ENCODE measurements at regions not wholly inside any gene's neighbourhood (a gene's known extent, or its start where the extent isn't known, plus 50 kb on each side); places are given as distances from the start of the nearest gene placed in this dataset.

GRCh38 chr2:196503398-196503797 lies 136.1 kb upstream of the CCDC150 start:
- H3K27me3 Mint-ChIP-seq (ENCODE audit: low read depth) = no peaks in the 10 kb centered on the region; the same call in 1 of the 2 replicates
- H3K23me2 ChIP-seq (ENCODE audit: insufficient read length, low read depth, low read length, poor library complexity, severe bottlenecking) = no peaks in the 10 kb centered on the region
- H3K9me3 Mint-ChIP-seq = peaks cover 13 to 15% of the 10 kb centered on the region in 2 experiments
- no peak overlapping the region for H2BK5ac ChIP-seq (ENCODE audit: insufficient read length, low read length)
- H3K36me3 Mint-ChIP-seq (ENCODE audit: insufficient read depth in 1 of 3, low read depth in 3 of 3) = peaks cover 10 to 20% (median 12%) of the 10 kb centered on the region in 3 experiments; a peak in 6 of 7 replicates
- H2BK12ac ChIP-seq (ENCODE audit: insufficient read length, low read depth, low read length) = no peak overlapping the region
- no peak overlapping the region for H3K9ac ChIP-seq (ENCODE audit: extremely low read depth, insufficient read length, low read length)
- H3K4me1 ChIP-seq (ENCODE audit: insufficient read depth, low read length) = no peaks in the 10 kb centered on the region
- no peak overlapping the region for H3K27ac Mint-ChIP-seq
- H4K20me1 ChIP-seq (ENCODE audit: control insufficient read depth, insufficient read depth, insufficient read length) = no peaks in the 10 kb centered on the region
- no peak for DNase-seq
- no peaks in the 10 kb centered on the region for H3K9me3 ChIP-seq (ENCODE audit: control insufficient read depth, low read depth, low read length)
- H3K4ac ChIP-seq (ENCODE audit: low read depth, low read length) = no peak overlapping the region
- H2BK20ac ChIP-seq (ENCODE audit: low read depth, low read length, poor library complexity, severe bottlenecking) = no peak overlapping the region
- no peaks in the 10 kb centered on the region for H3K79me2 ChIP-seq (ENCODE audit: insufficient read depth, low read length)
- H3K14ac ChIP-seq (ENCODE audit: insufficient read depth, low read length) = no peak overlapping the region
- H3T11ph ChIP-seq (ENCODE audit: low read length) = no peak overlapping the region
- H2AFZ ChIP-seq (ENCODE audit: low read length) = no peak overlapping the region
- peaks cover 4 to 11% of the 10 kb centered on the region in 2 experiments; a peak in 2 of 4 replicates for H3K4me1 Mint-ChIP-seq
- TF ChIP-seq CTCF (conservative IDR thresholded peaks at IDR 0.05) = no peak
- no peak overlapping the region for H3K27ac ChIP-seq (ENCODE audit: insufficient read length, low read depth, low read length)
- no peak overlapping the region for H4K5ac ChIP-seq (ENCODE audit: insufficient read length, low read depth, low read length)
- no peak overlapping the region for H2BK120ac ChIP-seq (ENCODE audit: low read depth, low read length, poor library complexity, severe bottlenecking)
- H4K8ac ChIP-seq (replicated peaks; ENCODE audit: insufficient read length, low read depth, low read length) = no peak overlapping the region
- H2BK15ac ChIP-seq (ENCODE audit: low read depth, low read length) = no peak overlapping the region
- no peak overlapping the region for H2AK5ac ChIP-seq (ENCODE audit: insufficient read length, low read length)
- no peak overlapping the region for H3K56ac ChIP-seq (ENCODE audit: insufficient read length, low read depth, low read length)
- H3K4me2 ChIP-seq (ENCODE audit: insufficient read depth, insufficient read length, low read length) = no peak overlapping the region
- no peak overlapping the region for H3K4me3 Mint-ChIP-seq
- WGBS (ENCODE audit: extremely low coverage, insufficient read length, low lambda C conversion rate) = no CpG with 5 or more reads among the region's 4 CpGs
- no peak overlapping the region for H4K91ac ChIP-seq (ENCODE audit: insufficient read length, low read depth, low read length)
- no peak overlapping the region for H3K23ac ChIP-seq (ENCODE audit: insufficient read length, low read depth, low read length)
- H3K18ac ChIP-seq (ENCODE audit: insufficient read length, low read depth, low read length) = peak overlapping the region; percentile 12
- no peaks in the 10 kb centered on the region for H3K79me1 ChIP-seq (ENCODE audit: insufficient read depth, low read depth, low read length, poor library complexity, severe bottlenecking)
- H3K27me3 ChIP-seq (ENCODE audit: insufficient read depth, low read length) = no peaks in the 10 kb centered on the region

Data from H9 (cell line).